SK-N-SH treated with all-trans-retinoic acid at 6 μM for 48 hours (cell line): ENCODE measurements at regions not wholly inside any gene's neighbourhood (a gene's known extent, or its start where the extent isn't known, plus 50 kb on each side); places are given as distances from the start of the nearest gene placed in this dataset.

Source experiments
- ATAC-seq: fragments of 200-7000 bp; cut with Tn5 transposase; 3 replicates; pipeline ENCODE4 v1.9.1; 2020; ENCODE audit warnings: mild to moderate bottlenecking, moderate library complexity
- ARNTL ChIP-seq: fragments of 450-650 bp; formaldehyde crosslinking; IDR thresholded peaks from 2 replicates; pipeline ENCODE4 v1.5.0; 2020; ENCODE audit warnings: low read depth, mild to moderate bottlenecking, moderate library complexity, borderline replicate concordance
- BACH2 ChIP-seq: fragments of 250-450 bp; sonication (Bioruptor Pico); IDR thresholded peaks from 2 replicates; pipeline ENCODE4 v1.9.0; 2021; ENCODE audit warnings: mild to moderate bottlenecking, borderline replicate concordance
- CREB5 ChIP-seq: fragments of 250-450 bp; sonication (Bioruptor Pico); IDR thresholded peaks from 2 replicates; pipeline ENCODE4 v1.5.1; 2020; ENCODE audit warnings: low read depth, mild to moderate bottlenecking, moderate library complexity
- CSDC2 ChIP-seq: fragments of 250-450 bp; sonication (Bioruptor Pico); IDR thresholded peaks from 2 replicates; pipeline ENCODE4 v1.5.0; 2020; ENCODE audit warnings: mild to moderate bottlenecking, moderate library complexity
- ESRRG ChIP-seq: fragments of 250-450 bp; sonication (Bioruptor Pico); IDR thresholded peaks from 2 replicates; pipeline ENCODE4 v1.6.1; 2021; ENCODE audit warnings: mild to moderate bottlenecking
- GLIS3 ChIP-seq: fragments of 250-450 bp; sonication (Bioruptor Pico); IDR thresholded peaks from 2 replicates; pipeline ENCODE4 v1.5.0; 2020; ENCODE audit warnings: mild to moderate bottlenecking, moderate library complexity
- ISL1 ChIP-seq: fragments of 250-450 bp; sonication (Bioruptor Pico); IDR thresholded peaks from 2 replicates; pipeline ENCODE4 v2.1.2; 2022; ENCODE audit warnings: mild to moderate bottlenecking, moderate library complexity
- OSR1 ChIP-seq: fragments of 250-450 bp; sonication (Bioruptor Pico); IDR thresholded peaks from 2 replicates; pipeline ENCODE4 v1.8.0; 2022; ENCODE audit warnings: moderate library complexity, mild to moderate bottlenecking, inconsistent platforms
- PATZ1 ChIP-seq: fragments of 250-450 bp; sonication (Bioruptor Pico); IDR thresholded peaks from 2 replicates; pipeline ENCODE4 v1.8.0; 2020; ENCODE audit warnings: mild to moderate bottlenecking, moderate library complexity, borderline replicate concordance
- POU6F1 ChIP-seq: fragments of 250-450 bp; sonication (Bioruptor Pico); IDR thresholded peaks from 2 replicates; pipeline ENCODE4 v1.8.0; 2021; ENCODE audit warnings: low read depth, mild to moderate bottlenecking, moderate library complexity, borderline replicate concordance
- PPARA ChIP-seq: fragments of 250-450 bp; sonication (Bioruptor Pico); IDR thresholded peaks from 2 replicates; pipeline ENCODE4 v1.5.0; 2020; ENCODE audit warnings: mild to moderate bottlenecking, borderline replicate concordance
- RARB ChIP-seq: fragments of 250-450 bp; sonication (Bioruptor Pico); IDR thresholded peaks from 2 replicates; pipeline ENCODE4 v1.8.0; 2021; ENCODE audit warnings: mild to moderate bottlenecking, moderate library complexity
- SNAI2 ChIP-seq: fragments of 250-450 bp; sonication (Bioruptor Pico); IDR thresholded peaks from 2 replicates; pipeline ENCODE4 v1.5.0; 2020; ENCODE audit warnings: mild to moderate bottlenecking, moderate library complexity
- TCF4 ChIP-seq: fragments of 250-450 bp; sonication (Bioruptor Pico); IDR thresholded peaks from 2 replicates; pipeline ENCODE4 v1.8.0; 2021; ENCODE audit warnings: mild to moderate bottlenecking, moderate library complexity, borderline replicate concordance
- TOX ChIP-seq: fragments of 250-450 bp; sonication (Bioruptor Pico); IDR thresholded peaks from 2 replicates; pipeline ENCODE4 v1.8.0; 2021; ENCODE audit warnings: mild to moderate bottlenecking, moderate library complexity, borderline replicate concordance
- ZC3H10 ChIP-seq: fragments of 250-450 bp; sonication (Bioruptor Pico); IDR thresholded peaks from 2 replicates; pipeline ENCODE4 v1.5.1; 2021; ENCODE audit warnings: mild to moderate bottlenecking, moderate library complexity
- ZFP3 ChIP-seq: fragments of 250-450 bp; sonication (Bioruptor Pico); IDR thresholded peaks from 2 replicates; pipeline ENCODE4 v1.5.0; 2020; ENCODE audit warnings: mild to moderate bottlenecking, moderate library complexity
- ZFP30 ChIP-seq: fragments of 450-650 bp; formaldehyde crosslinking; IDR thresholded peaks from 2 replicates; pipeline ENCODE4 v1.5.0; 2022; ENCODE audit warnings: mild to moderate bottlenecking, moderate library complexity
- ZNF565 ChIP-seq: fragments of 450-650 bp; formaldehyde crosslinking; conservative IDR thresholded peaks from 2 replicates; pipeline ENCODE4 v1.5.0; 2020; ENCODE audit warnings: low read depth, mild to moderate bottlenecking, moderate library complexity
- ZNF70 ChIP-seq: fragments of 450-650 bp; formaldehyde crosslinking; IDR thresholded peaks from 2 replicates; pipeline ENCODE4 v1.5.0; 2020; ENCODE audit warnings: mild to moderate bottlenecking, moderate library complexity
- ZNF8 ChIP-seq: fragments of 450-650 bp; formaldehyde crosslinking; IDR thresholded peaks from 2 replicates; pipeline ENCODE4 v1.5.0; 2020; ENCODE audit warnings: mild to moderate bottlenecking, moderate library complexity
- TF ChIP-seq, protein P1 (sequence below): fragments of 250-450 bp; sonication (Bioruptor Pico); IDR thresholded peaks from 2 replicates; pipeline ENCODE4 v1.5.1; 2021; ENCODE audit warnings: mild to moderate bottlenecking, moderate library complexity

GRCh38 chr13:111908361-111908760 is 158.6 kb upstream of the SOX1 start:
- TF ChIP-seq OSR1 (CRISPR knock-in tag) (no peak), POU6F1 (no peak)
- no peak for ATAC-seq

GRCh38 chr13:111908981-111909380 is 158.0 kb upstream of the SOX1 start:
- no peak for TF ChIP-seq SNAI2 (CRISPR knock-in tag)
- TF ChIP-seq ZNF70: no peak
- no peak for TF ChIP-seq TCF4
- TF ChIP-seq ZFP30 (CRISPR knock-in tag): no peak
- no peak for TF ChIP-seq CREB5 (CRISPR knock-in tag)
- TF ChIP-seq, protein P1, sequence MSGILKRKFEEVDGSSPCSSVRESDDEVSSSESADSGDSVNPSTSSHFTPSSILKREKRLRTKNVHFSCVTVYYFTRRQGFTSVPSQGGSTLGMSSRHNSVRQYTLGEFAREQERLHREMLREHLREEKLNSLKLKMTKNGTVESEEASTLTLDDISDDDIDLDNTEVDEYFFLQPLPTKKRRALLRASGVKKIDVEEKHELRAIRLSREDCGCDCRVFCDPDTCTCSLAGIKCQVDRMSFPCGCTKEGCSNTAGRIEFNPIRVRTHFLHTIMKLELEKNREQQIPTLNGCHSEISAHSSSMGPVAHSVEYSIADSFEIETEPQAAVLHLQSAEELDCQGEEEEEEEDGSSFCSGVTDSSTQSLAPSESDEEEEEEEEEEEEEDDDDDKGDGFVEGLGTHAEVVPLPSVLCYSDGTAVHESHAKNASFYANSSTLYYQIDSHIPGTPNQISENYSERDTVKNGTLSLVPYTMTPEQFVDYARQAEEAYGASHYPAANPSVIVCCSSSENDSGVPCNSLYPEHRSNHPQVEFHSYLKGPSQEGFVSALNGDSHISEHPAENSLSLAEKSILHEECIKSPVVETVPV (CRISPR knock-in tag): no peak
- no peak for TF ChIP-seq TOX
- ATAC-seq: no peak

- TF ChIP-seq ZFP3: no peak
- no peak for TF ChIP-seq CSDC2 (CRISPR knock-in tag)
- no peak for TF ChIP-seq ZNF565
- TF ChIP-seq SNAI2 (CRISPR knock-in tag): no peak
- ATAC-seq: no peak
Measured at GRCh38 chr13:111909501-111909900, 157.4 kb upstream of the SOX1 start.

DNA sequence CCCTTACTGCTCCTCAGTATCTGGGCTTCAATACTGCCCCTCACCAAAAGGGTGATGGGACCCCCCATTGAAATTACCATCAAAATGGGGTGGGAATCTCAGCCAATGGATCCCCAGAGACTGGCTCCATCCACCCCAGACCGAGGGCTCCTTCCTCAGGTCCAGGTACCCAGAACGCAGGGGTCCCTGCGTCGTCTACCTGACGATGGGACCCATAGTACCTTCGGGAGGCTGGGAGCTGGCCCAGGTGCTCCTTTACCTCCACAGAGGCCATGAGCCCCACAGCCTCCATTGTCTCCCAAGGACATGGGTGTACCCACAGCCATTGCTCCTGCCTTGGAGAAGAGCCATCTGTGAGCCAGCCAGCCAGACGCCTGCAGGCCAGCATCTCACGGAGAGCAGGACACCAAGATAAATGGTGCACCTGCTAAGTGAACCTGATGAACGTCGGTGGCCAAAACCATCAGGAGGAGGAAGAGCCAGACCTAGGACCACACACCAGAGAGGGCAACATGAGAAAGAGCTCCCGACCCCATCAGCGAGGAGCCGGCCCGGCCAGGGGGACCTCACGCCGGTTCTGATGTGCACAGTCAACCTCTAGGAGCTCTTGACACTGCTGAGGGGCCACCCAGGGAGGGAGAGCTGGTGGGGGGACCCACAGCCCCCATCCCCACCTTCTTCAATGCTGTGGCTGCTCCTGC is 156.8 kb upstream of the SOX1 start:
- TF ChIP-seq CSDC2 (CRISPR knock-in tag) (no peak), ZNF70 (no peak), GLIS3 (CRISPR knock-in tag) (no peak), PPARA (no peak), ESRRG (CRISPR knock-in tag) (no peak), ZC3H10 (CRISPR knock-in tag) (no peak), SNAI2 (CRISPR knock-in tag) (no peak), OSR1 (CRISPR knock-in tag) (no peak), CREB5 (CRISPR knock-in tag) (no peak)
- no peak for ATAC-seq

- no peak for ATAC-seq
- TF ChIP-seq ESRRG (CRISPR knock-in tag) (no peak), ZNF70 (no peak), SNAI2 (CRISPR knock-in tag) (no peak), PPARA (no peak), RARB (no peak), TOX (no peak), ZNF565 (no peak), ZNF8 (no peak), PATZ1 (CRISPR knock-in tag) (no peak), ISL1 (no peak), TCF4 (no peak), GLIS3 (CRISPR knock-in tag) (no peak), ARNTL (CRISPR knock-in tag) (no peak), BACH2 (no peak), CREB5 (CRISPR knock-in tag) (no peak)
Measured at GRCh38 chr13:111911121-111911720, 155.7 kb upstream of the SOX1 start.
